ENCODE measurements at regions not wholly inside any gene's neighbourhood (a gene's known extent, or its start where the extent isn't known, plus 50 kb on each side); places are given as distances from the start of the nearest gene placed in this dataset.

DNA sequence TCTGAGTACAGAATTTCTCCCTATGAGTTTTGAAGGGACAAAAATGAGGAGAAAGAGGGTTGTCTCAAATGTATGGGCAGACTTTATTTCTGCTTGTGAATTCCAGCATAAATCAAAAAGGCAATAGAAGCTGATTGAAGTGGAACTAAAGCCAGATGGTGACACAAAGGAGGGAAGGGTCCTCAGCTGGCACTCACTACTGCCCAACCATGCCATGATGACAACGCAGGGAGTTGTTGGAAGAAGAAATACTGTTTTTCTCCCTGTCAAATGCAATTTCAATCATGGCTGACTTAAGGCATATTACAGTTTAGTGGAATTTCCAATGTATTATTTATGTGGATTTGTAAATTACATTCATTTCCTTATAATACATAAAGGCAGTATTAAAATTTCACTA is 805.8 kb downstream of the ADGRL2 start:
- TF ChIP-seq, protein P1, sequence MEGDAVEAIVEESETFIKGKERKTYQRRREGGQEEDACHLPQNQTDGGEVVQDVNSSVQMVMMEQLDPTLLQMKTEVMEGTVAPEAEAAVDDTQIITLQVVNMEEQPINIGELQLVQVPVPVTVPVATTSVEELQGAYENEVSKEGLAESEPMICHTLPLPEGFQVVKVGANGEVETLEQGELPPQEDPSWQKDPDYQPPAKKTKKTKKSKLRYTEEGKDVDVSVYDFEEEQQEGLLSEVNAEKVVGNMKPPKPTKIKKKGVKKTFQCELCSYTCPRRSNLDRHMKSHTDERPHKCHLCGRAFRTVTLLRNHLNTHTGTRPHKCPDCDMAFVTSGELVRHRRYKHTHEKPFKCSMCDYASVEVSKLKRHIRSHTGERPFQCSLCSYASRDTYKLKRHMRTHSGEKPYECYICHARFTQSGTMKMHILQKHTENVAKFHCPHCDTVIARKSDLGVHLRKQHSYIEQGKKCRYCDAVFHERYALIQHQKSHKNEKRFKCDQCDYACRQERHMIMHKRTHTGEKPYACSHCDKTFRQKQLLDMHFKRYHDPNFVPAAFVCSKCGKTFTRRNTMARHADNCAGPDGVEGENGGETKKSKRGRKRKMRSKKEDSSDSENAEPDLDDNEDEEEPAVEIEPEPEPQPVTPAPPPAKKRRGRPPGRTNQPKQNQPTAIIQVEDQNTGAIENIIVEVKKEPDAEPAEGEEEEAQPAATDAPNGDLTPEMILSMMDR (IDR thresholded peaks at IDR 0.05 in 4 of 5, conservative IDR thresholded peaks at IDR 0.05 in 1 of 5) = no peak
- no peak for TF ChIP-seq POLR2A (IDR thresholded peaks at IDR 0.05)

Data from gastrocnemius medialis (tissue), 4 donors.